CD8-positive, alpha-beta memory T cell (primary cell): ENCODE measurements at regions not wholly inside any gene's neighbourhood (a gene's known extent, or its start where the extent isn't known, plus 50 kb on each side); places are given as distances from the start of the nearest gene placed in this dataset.
A peak's percentile ranks its signal among the peaks of the same experiment; 100 is the strongest.

Experiments
- CTCF ChIA-PET: fragments of 350-600 bp; sonication (Branson Sonifier 250); formaldehyde crosslinking; loops from one replicate; lab custom pipeline; 2021; ENCODE audit warnings: antibody characterized with exemption; lab: Charles Lee
- POLR2A ChIA-PET: fragments of 350-600 bp; sonication (Branson Sonifier 250); formaldehyde crosslinking; loops from one replicate; lab custom pipeline; 2021; ENCODE audit warnings: antibody characterized with exemption; lab: Charles Lee
- DNase-seq, 5 donors: peaks; one replicate each; pipeline versions ENCODE4 v3.0.0 to v3.0.0-alpha.2; 2020 to 2022; ENCODE audit warnings: mixed read lengths in 1 of 5
- H3K27ac ChIP-seq: one replicate; pipeline ENCODE4 v1.7.0; 2013; ENCODE audit warnings: low read depth, mild to moderate bottlenecking, low read length, moderate library complexity
- H3K27me3 ChIP-seq: 2 replicates; pipeline ENCODE4 v1.7.0; 2013; ENCODE audit warnings: low read length, mild to moderate bottlenecking; ENCODE audit not compliant: insufficient read depth, poor library complexity, severe bottlenecking
- H3K36me3 ChIP-seq: 2 replicates; pipeline ENCODE4 v1.7.0; 2013; ENCODE audit warnings: mild to moderate bottlenecking, low read length, moderate library complexity; ENCODE audit not compliant: insufficient read depth
- H3K4me1 ChIP-seq: 2 replicates; pipeline ENCODE4 v1.7.0; 2013; ENCODE audit warnings: mild to moderate bottlenecking, low read length, moderate library complexity; ENCODE audit not compliant: insufficient read depth
- H3K4me3 ChIP-seq: 2 replicates; pipeline ENCODE4 v1.7.0; 2013; ENCODE audit warnings: mild to moderate bottlenecking, low read length
- H3K9me3 ChIP-seq: 2 replicates; pipeline ENCODE4 v1.7.0; 2013; ENCODE audit warnings: mild to moderate bottlenecking, low read length
- H3K27ac Mint-ChIP-seq, 8 donors: one replicate each; pipeline ENCODE4 v1.8.0; 2020 to 2021; ENCODE audit warnings: mixed read lengths in 8 of 8, mild to moderate bottlenecking in 6 of 8, inconsistent platforms in 3 of 8, moderate library complexity in 3 of 8
- H3K27me3 Mint-ChIP-seq, 2 donors: one replicate each; pipeline ENCODE4 v1.8.0; 2020 to 2021; ENCODE audit warnings: mixed read lengths in 2 of 2, mild to moderate bottlenecking in 1 of 2, moderate library complexity in 1 of 2
- H3K36me3 Mint-ChIP-seq, 3 donors: one replicate each; pipeline ENCODE4 v1.8.0; 2020 to 2021; ENCODE audit warnings: mixed read lengths in 3 of 3, inconsistent platforms in 1 of 3, mild to moderate bottlenecking in 1 of 3
- H3K4me1 Mint-ChIP-seq, 3 donors: one replicate each; pipeline ENCODE4 v1.8.0; 2020 to 2021; ENCODE audit warnings: mixed read lengths in 3 of 3, inconsistent platforms in 1 of 3, mild to moderate bottlenecking in 1 of 3
- H3K4me3 Mint-ChIP-seq, 7 donors: one replicate each; pipeline ENCODE4 v1.8.0; 2020 to 2021; ENCODE audit warnings: mixed read lengths in 7 of 7, mild to moderate bottlenecking in 6 of 7, moderate library complexity in 4 of 7, inconsistent platforms in 2 of 7
- H3K9me3 Mint-ChIP-seq, 5 donors: one replicate each; pipeline ENCODE4 v1.8.0; 2020 to 2022; ENCODE audit warnings: mixed read lengths in 5 of 5, mild to moderate bottlenecking in 3 of 5, moderate library complexity in 2 of 5, inconsistent platforms in 1 of 5

DNA sequence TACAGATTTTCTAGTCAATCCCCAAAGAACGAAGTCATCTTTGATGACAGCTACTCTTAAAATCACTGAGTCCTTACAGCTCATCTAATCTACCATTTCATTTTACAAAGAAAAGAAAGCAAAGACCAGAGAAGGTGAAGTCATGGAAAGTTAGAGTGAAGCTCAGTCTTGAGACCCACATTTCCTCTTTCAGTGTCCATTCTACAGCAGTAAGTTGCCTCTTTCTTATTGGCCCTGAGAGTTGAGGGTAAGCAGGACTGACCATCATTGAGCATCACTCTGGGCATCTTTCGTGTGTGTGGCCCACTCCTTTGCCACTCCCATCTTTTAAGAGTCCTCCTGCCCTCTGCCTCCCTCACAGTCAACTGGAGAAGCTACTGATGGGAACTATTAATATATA lies 251.8 kb upstream of the NR4A3 start:
- no peak for DNase-seq
- no peaks in the 10 kb centered on the region for H3K4me1 Mint-ChIP-seq
- no peaks in the 10 kb centered on the region for H3K27me3 ChIP-seq
- POLR2A ChIA-PET, result no interaction called here
- no peak overlapping the region for H3K4me3 ChIP-seq
- no peaks in the 10 kb centered on the region for H3K4me1 ChIP-seq
- no peak overlapping the region for H3K27ac ChIP-seq
- H3K27me3 Mint-ChIP-seq, result peaks cover 15 to 18% of the 10 kb centered on the region in 2 donors
- no peaks in the 10 kb centered on the region for H3K9me3 Mint-ChIP-seq
- CTCF ChIA-PET, result no interaction called here
- H3K27ac Mint-ChIP-seq, result peak overlapping the region in 1 of 8 donors; percentile 8
- H3K9me3 ChIP-seq, result no peaks in the 10 kb centered on the region
- no peak overlapping the region for H3K4me3 Mint-ChIP-seq
- H3K36me3 Mint-ChIP-seq, result peaks cover 0 to 2% (median 0%) of the 10 kb centered on the region in 3 donors
- no peaks in the 10 kb centered on the region for H3K36me3 ChIP-seq

DNA sequence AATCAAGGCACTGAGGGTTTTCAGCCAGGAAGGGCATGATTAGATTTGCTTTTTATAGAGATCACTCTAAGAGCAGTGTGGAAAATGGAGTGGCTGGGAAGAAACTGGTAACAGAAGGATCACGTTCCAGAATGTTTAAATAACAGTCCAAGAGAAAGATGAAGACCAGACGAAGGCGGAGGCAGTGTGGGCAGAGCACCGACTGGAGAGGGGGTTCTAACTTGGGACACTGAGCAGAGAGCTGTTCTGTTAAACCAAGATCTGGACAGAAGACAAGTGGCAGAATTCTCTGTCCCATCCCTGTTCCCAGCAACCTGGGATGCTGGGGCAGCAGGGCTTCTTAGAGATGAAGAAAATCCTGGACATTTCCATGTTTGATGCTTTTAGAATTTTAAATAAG lies 249.1 kb upstream of the NR4A3 start:
- Histone ChIP-seq H3K27ac (no peak overlapping the region), H3K36me3 (no peaks in the 10 kb centered on the region), H3K4me3 (no peak overlapping the region), H3K9me3 (no peaks in the 10 kb centered on the region), H3K4me1 (no peaks in the 10 kb centered on the region), H3K27me3 (no peaks in the 10 kb centered on the region)
- peaks cover 8% of the 10 kb centered on the region in 2 donors for H3K27me3 Mint-ChIP-seq
- H3K4me1 Mint-ChIP-seq, result no peaks in the 10 kb centered on the region
- DNase-seq, result no peak
- no peaks in the 10 kb centered on the region for H3K9me3 Mint-ChIP-seq
- no peak overlapping the region for H3K27ac Mint-ChIP-seq
- POLR2A ChIA-PET, result no interaction called here
- H3K36me3 Mint-ChIP-seq, result no peaks in the 10 kb centered on the region
- CTCF ChIA-PET, result no interaction called here
- no peak overlapping the region for H3K4me3 Mint-ChIP-seq

DNA sequence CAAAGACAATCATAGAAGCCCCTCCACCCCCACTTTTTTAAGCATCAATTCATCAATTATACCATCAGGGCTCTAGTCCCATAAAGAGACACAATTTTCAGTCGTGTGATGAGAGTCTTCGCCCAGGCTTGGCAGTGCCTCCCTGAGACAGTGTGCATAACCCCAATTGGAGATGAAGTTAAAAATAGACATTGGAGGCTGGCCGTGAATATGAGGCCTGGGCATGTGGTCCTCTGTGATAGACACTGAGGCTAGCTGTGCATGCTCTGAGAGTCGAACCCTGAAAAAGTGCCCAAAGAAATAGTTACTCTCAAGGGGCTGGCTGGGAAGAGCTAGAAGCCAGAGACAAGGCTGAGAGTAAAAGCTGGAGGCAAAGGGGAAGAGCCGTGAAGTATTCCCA lies 248.6 kb upstream of the NR4A3 start:
- Histone ChIP-seq H3K9me3 (no peaks in the 10 kb centered on the region), H3K4me1 (no peaks in the 10 kb centered on the region), H3K4me3 (no peak overlapping the region), H3K27me3 (no peaks in the 10 kb centered on the region), H3K27ac (no peak overlapping the region), H3K36me3 (no peaks in the 10 kb centered on the region)
- Mint-ChIP-seq H3K27ac (no peak overlapping the region), H3K4me3 (no peak overlapping the region), H3K36me3 (no peaks in the 10 kb centered on the region), H3K27me3 (peaks cover 8% of the 10 kb centered on the region in 2 donors), H3K9me3 (no peaks in the 10 kb centered on the region), H3K4me1 (no peaks in the 10 kb centered on the region)
- ChIA-PET POLR2A (no interaction called here), CTCF (no interaction called here)
- DNase-seq, result no peak

DNA sequence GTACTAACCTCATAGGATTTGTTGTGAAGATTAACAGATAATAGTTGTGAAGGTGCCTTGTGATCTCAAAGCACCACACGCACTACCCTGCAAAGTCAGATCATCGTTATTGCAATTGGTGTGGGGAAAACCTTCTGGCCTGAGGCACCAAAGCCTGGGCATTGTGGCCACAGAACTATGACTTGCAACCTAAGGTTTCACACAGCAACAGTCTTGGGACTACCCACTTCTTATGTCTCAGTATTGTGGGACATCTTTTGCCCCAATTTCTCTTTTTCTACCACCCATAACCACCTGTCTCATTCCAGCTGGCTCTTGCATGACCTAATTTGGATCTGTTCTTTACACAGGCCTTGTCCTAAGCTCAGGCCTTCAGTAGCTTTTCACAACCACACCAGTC lies 247.8 kb upstream of the NR4A3 start:
- Histone ChIP-seq H3K4me1 (no peaks in the 10 kb centered on the region), H3K9me3 (no peaks in the 10 kb centered on the region), H3K4me3 (no peak overlapping the region), H3K27me3 (no peaks in the 10 kb centered on the region), H3K36me3 (no peaks in the 10 kb centered on the region), H3K27ac (no peak overlapping the region)
- no peak overlapping the region for H3K4me3 Mint-ChIP-seq
- H3K9me3 Mint-ChIP-seq, result no peaks in the 10 kb centered on the region
- DNase-seq, result no peak
- ChIA-PET POLR2A (no interaction called here), CTCF (no interaction called here)
- no peak overlapping the region for H3K27ac Mint-ChIP-seq
- peaks cover 6 to 8% of the 10 kb centered on the region in 2 donors for H3K27me3 Mint-ChIP-seq
- no peaks in the 10 kb centered on the region for H3K36me3 Mint-ChIP-seq
- no peaks in the 10 kb centered on the region for H3K4me1 Mint-ChIP-seq

DNA sequence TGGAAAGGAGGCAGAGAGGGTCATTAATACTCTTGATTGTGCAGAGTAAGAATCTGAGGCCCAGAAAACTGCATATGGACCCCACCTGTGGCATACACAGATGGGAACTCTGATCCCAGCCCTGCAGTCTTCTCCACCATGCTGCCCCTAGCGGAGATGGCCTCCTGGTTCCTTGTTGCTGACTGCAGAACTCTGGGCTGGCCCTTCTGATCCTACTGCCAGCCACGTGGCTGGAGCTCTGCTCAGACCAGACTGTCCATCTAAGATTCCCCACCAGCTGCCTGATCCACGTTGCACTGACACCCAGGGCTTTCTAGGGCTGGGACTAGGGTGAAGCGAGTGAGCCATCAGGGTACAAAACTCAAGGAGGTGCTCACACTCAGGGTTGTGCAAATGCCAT lies 245.7 kb upstream of the NR4A3 start:
- ChIA-PET POLR2A (no interaction called here), CTCF (no interaction called here)
- no peaks in the 10 kb centered on the region for H3K27me3 ChIP-seq
- Mint-ChIP-seq H3K9me3 (no peaks in the 10 kb centered on the region), H3K27me3 (peaks cover 2 to 5% of the 10 kb centered on the region in 2 donors), H3K36me3 (no peaks in the 10 kb centered on the region), H3K4me1 (no peaks in the 10 kb centered on the region), H3K4me3 (no peak overlapping the region), H3K27ac (no peak overlapping the region)
- no peaks in the 10 kb centered on the region for H3K9me3 ChIP-seq
- no peak overlapping the region for H3K4me3 ChIP-seq
- no peaks in the 10 kb centered on the region for H3K4me1 ChIP-seq
- H3K27ac ChIP-seq, result no peak overlapping the region
- no peaks in the 10 kb centered on the region for H3K36me3 ChIP-seq
- no peak for DNase-seq

DNA sequence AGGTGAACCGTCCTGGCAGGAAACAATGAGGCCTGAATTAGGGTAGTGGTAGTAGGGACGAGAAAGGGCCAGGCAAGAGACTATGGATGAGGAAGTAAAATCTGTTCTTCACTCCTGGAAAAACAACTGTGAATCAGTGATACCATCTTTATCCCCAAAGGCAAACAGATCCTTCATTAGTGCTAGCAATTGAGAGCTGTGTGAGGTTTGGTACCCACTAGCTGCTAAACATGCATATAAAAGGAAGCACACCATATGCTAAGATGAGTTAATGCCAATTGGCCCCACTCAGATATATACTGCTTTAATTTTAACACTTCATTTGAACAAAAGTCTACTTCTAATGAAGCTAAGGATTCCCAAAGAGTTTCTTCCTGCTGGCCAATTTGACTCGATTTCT lies 244.8 kb upstream of the NR4A3 start:
- H3K36me3 ChIP-seq, result no peaks in the 10 kb centered on the region
- Mint-ChIP-seq H3K36me3 (no peaks in the 10 kb centered on the region), H3K27me3 (peaks cover 2 to 3% of the 10 kb centered on the region in 2 donors), H3K4me1 (no peaks in the 10 kb centered on the region), H3K27ac (no peak overlapping the region), H3K4me3 (no peak overlapping the region), H3K9me3 (no peaks in the 10 kb centered on the region)
- H3K4me3 ChIP-seq, result no peak overlapping the region
- ChIA-PET POLR2A (no interaction called here), CTCF (no interaction called here)
- H3K9me3 ChIP-seq, result no peaks in the 10 kb centered on the region
- no peaks in the 10 kb centered on the region for H3K27me3 ChIP-seq
- no peaks in the 10 kb centered on the region for H3K4me1 ChIP-seq
- no peak for DNase-seq
- no peak overlapping the region for H3K27ac ChIP-seq

DNA sequence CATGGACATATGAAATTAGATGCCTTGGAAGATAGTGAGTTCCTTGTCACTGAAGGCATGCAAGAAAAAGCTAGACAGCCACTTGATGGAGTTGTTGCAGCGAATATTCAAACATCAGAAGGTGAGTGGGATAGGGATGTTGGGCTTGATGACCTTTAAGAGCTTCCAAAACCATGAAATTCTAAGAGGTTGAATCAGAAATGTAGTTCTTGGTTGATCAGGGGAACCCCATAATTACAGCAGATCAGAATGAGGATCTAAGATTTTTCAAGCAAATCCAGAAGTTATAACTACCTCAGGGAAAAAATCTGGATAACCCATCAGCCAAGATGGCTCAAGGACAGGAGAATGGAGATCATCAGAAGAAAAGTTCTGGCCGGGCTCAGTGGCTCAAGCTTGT lies 244.3 kb upstream of the NR4A3 start:
- Histone ChIP-seq H3K36me3 (no peaks in the 10 kb centered on the region), H3K4me1 (no peaks in the 10 kb centered on the region), H3K27ac (no peak overlapping the region), H3K9me3 (no peaks in the 10 kb centered on the region), H3K27me3 (no peaks in the 10 kb centered on the region), H3K4me3 (no peak overlapping the region)
- H3K27ac Mint-ChIP-seq, result no peak overlapping the region
- ChIA-PET POLR2A (no interaction called here), CTCF (no interaction called here)
- peaks cover 0 to 2% of the 10 kb centered on the region in 2 donors for H3K27me3 Mint-ChIP-seq
- H3K4me1 Mint-ChIP-seq, result no peaks in the 10 kb centered on the region
- H3K4me3 Mint-ChIP-seq, result no peak overlapping the region
- H3K9me3 Mint-ChIP-seq, result no peaks in the 10 kb centered on the region
- no peaks in the 10 kb centered on the region for H3K36me3 Mint-ChIP-seq
- no peak for DNase-seq

DNA sequence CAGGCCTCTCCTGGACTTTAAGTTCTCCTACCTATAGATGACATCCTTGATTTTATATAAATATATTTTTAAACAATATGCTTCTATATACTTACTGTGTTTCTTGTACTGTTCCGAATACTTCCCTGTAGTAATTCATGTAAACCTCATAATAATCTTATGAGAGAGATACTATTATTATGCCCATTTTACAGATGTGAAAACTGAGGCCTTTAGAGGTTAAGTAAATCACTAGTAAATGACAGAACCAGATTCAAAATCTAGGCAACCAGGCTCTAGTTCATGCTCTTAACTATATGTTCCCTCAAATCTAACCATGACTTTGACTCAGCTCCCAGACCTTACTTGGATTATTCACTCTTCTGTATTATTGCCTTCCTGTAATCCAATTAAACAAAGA lies 243.0 kb upstream of the NR4A3 start:
- DNase-seq, result no peak
- no peak overlapping the region for H3K27ac ChIP-seq
- Mint-ChIP-seq H3K27me3 (peaks cover 5 to 10% of the 10 kb centered on the region in 2 donors), H3K4me3 (no peak overlapping the region), H3K36me3 (no peaks in the 10 kb centered on the region), H3K27ac (no peak overlapping the region), H3K4me1 (no peaks in the 10 kb centered on the region), H3K9me3 (no peaks in the 10 kb centered on the region)
- H3K9me3 ChIP-seq, result no peaks in the 10 kb centered on the region
- H3K4me3 ChIP-seq, result no peak overlapping the region
- no peaks in the 10 kb centered on the region for H3K27me3 ChIP-seq
- no peaks in the 10 kb centered on the region for H3K4me1 ChIP-seq
- ChIA-PET CTCF (no interaction called here), POLR2A (no interaction called here)
- no peaks in the 10 kb centered on the region for H3K36me3 ChIP-seq

DNA sequence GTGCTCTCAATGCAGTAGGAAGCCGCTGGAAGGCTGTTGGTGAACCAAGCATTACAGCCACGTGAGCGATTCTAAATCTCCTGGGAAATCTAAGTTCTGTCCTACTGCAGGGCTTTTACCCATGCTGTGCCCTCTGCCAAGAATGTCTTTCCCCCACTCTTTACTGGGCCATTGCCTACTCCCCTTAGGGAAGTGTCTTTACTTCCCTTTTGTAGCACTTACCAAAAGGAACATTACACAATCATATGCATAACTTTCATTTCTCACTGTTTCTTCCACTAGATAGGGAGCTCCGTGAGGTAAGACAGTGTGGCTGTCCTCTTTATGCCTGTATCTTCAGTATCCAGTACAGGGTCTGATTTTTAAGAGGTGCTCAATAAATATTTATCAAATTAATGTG lies 241.7 kb upstream of the NR4A3 start:
- H3K27ac Mint-ChIP-seq, result no peak overlapping the region
- H3K9me3 ChIP-seq, result no peaks in the 10 kb centered on the region
- no peaks in the 10 kb centered on the region for H3K36me3 ChIP-seq
- POLR2A ChIA-PET, result no interaction called here
- no peaks in the 10 kb centered on the region for H3K9me3 Mint-ChIP-seq
- H3K4me1 Mint-ChIP-seq, result no peaks in the 10 kb centered on the region
- H3K4me3 ChIP-seq, result no peak overlapping the region
- no peaks in the 10 kb centered on the region for H3K4me1 ChIP-seq
- no peak overlapping the region for H3K4me3 Mint-ChIP-seq
- no peaks in the 10 kb centered on the region for H3K27me3 ChIP-seq
- H3K36me3 Mint-ChIP-seq, result no peaks in the 10 kb centered on the region
- peaks cover 5 to 12% of the 10 kb centered on the region in 2 donors for H3K27me3 Mint-ChIP-seq
- CTCF ChIA-PET, result no interaction called here
- no peak for DNase-seq
- H3K27ac ChIP-seq, result no peak overlapping the region
